HepG2 (cell line): ENCODE measurements at regions not wholly inside any gene's neighbourhood (a gene's known extent, or its start where the extent isn't known, plus 50 kb on each side); places are given as distances from the start of the nearest gene placed in this dataset.

ENCODE experiments used
- ATAC-seq: fragments of 200-7000 bp; cut with Tn5 transposase; 3 replicates; pipeline ENCODE4 v1.9.1; 2020; ENCODE audit warnings: mild to moderate bottlenecking, moderate library complexity
- BruUV-seq: library from RNA; stranded (reverse); fragments of 400-500 nt; replicated peaks from 2 replicates; lab custom pipeline; 2021; lab: Mats Ljungman, UMichigan
- CTCF ChIA-PET: fragments of 300-600 bp; formaldehyde crosslinking; extraction: SDS; loops from one replicate; lab custom pipeline; 2021; ENCODE audit warnings: low total read pairs, inconsistent platforms, low intra/inter-chr PET ratio; lab: Yijun Ruan, JAX
- POLR2A ChIA-PET: fragments of 350-600 bp; sonication (Branson Sonifier 250); formaldehyde crosslinking; loops from one replicate; lab custom pipeline; 2020; ENCODE audit warnings: antibody characterized with exemption, inconsistent platforms; lab: Yijun Ruan, JAX
- DNase-seq: peaks from one replicate; pipeline ENCODE4 v3.0.0-alpha.2; 2015; ENCODE audit warnings: low spot score
- FAIRE-seq: peaks from 3 replicates; lab custom pipeline; 2011; peaks lifted over from hg19 to GRCh38; lab: Jason Lieb, UNC
- H2AFZ ChIP-seq: one replicate; pipeline ENCODE4 v1.6.1; 2011; ENCODE audit warnings: low read length, inconsistent platforms
- H3K27ac ChIP-seq: fragments of 300-600 bp; 3 replicates; pipeline ENCODE4 v1.8.0; 2011; ENCODE audit warnings: mixed run types, mild to moderate bottlenecking, mixed read lengths, low read length, inconsistent platforms; ENCODE audit not compliant: insufficient read depth; ENCODE audit errors: extremely low read length
- H3K27me3 ChIP-seq, 2 experiments: fragments of 200-600 bp in 1 of 2; 2 replicates in 1 of 2; 3 replicates in 1 of 2; pipeline versions ENCODE4 v1.6.0 to v1.8.0; 2011; ENCODE audit warnings: low read length in 2 of 2, mild to moderate bottlenecking in 2 of 2, moderate library complexity in 2 of 2, inconsistent platforms in 1 of 2; ENCODE audit not compliant: insufficient read depth in 2 of 2, control insufficient read depth in 1 of 2
- H3K36me3 ChIP-seq, 2 experiments: fragments of 200-600 bp in 1 of 2; replicated peaks in 1 of 2; 2 replicates in 1 of 2; 3 replicates in 1 of 2; pipeline versions ENCODE4 v1.5.1 to v1.8.0; 2011; ENCODE audit warnings: low read length in 2 of 2, inconsistent platforms in 1 of 2; ENCODE audit not compliant: insufficient read depth in 2 of 2, control insufficient read depth in 1 of 2
- H3K4me1 ChIP-seq: 2 replicates; pipeline ENCODE4 v1.5.1; 2012; ENCODE audit warnings: low read length, inconsistent platforms; ENCODE audit not compliant: insufficient read depth
- H3K4me2 ChIP-seq: 2 replicates; pipeline ENCODE4 v1.6.0; 2011; ENCODE audit warnings: low read depth, low read length, inconsistent platforms
- H3K4me3 ChIP-seq, 3 experiments: fragments of 200-600 bp in 1 of 3; sonication (generic), shearing (Covaris generic) in 1 of 3; replicated peaks in 1 of 3; 2 replicates each; pipeline ENCODE4 v1.5.1; 2011 to 2016; ENCODE audit warnings: low read length in 3 of 3, inconsistent platforms in 2 of 3, low read depth in 2 of 3, mild to moderate bottlenecking in 2 of 3, control low read depth in 1 of 3, mixed read lengths in 1 of 3; ENCODE audit not compliant: insufficient read depth in 1 of 3
- H3K79me2 ChIP-seq: one replicate; pipeline ENCODE4 v1.6.1; 2011; ENCODE audit warnings: low read length, inconsistent platforms; ENCODE audit not compliant: insufficient read depth
- H3K9ac ChIP-seq: 2 replicates; pipeline ENCODE4 v1.6.0; 2011; ENCODE audit warnings: mild to moderate bottlenecking, low read depth, low read length, inconsistent platforms; ENCODE audit not compliant: insufficient read depth
- H3K9me3 ChIP-seq: 2 replicates; pipeline ENCODE4 v1.5.1; 2012; ENCODE audit warnings: mild to moderate bottlenecking, low read length
- H4K20me1 ChIP-seq: 2 replicates; pipeline ENCODE4 v1.6.0; 2011; ENCODE audit warnings: inconsistent platforms, mild to moderate bottlenecking, low read length, moderate library complexity; ENCODE audit not compliant: insufficient read depth
- ARHGAP35 ChIP-seq: sonication (generic); formaldehyde crosslinking; IDR thresholded peaks from 2 replicates; pipeline ENCODE4 v1.9.0; 2022; ENCODE audit warnings: mild to moderate bottlenecking, inconsistent platforms, moderate library complexity, missing genetic modification reagents, borderline replicate concordance
- ESRRA ChIP-seq: sonication (generic); formaldehyde crosslinking; IDR thresholded peaks from 2 replicates; pipeline ENCODE4 v1.5.1; 2020; ENCODE audit warnings: mild to moderate bottlenecking, low read depth, missing genetic modification reagents
- FIP1L1 ChIP-seq: fragments of 200-400 bp; formaldehyde crosslinking; IDR thresholded peaks from 2 replicates; pipeline ENCODE4 v1.6.1; 2018; ENCODE audit warnings: low read depth, mild to moderate bottlenecking, low read length, moderate library complexity, borderline replicate concordance; ENCODE audit not compliant: insufficient read depth
- FOXA3 ChIP-seq: IDR thresholded peaks from 2 replicates; pipeline ENCODE4 v1.6.1; 2016; ENCODE audit warnings: missing genetic modification reagents, missing compliant biosample characterization
- TBX2 ChIP-seq: sonication (generic); formaldehyde crosslinking; IDR thresholded peaks from 2 replicates; pipeline ENCODE4 v1.5.0; 2020; ENCODE audit warnings: missing genetic modification reagents, mild to moderate bottlenecking, borderline replicate concordance
- ZNF121 ChIP-seq: sonication (generic); formaldehyde crosslinking; IDR thresholded peaks from 2 replicates; pipeline ENCODE4 v1.5.0; 2020; ENCODE audit warnings: mild to moderate bottlenecking, missing genetic modification reagents
- ZNF230 ChIP-seq: sonication (generic); formaldehyde crosslinking; IDR thresholded peaks from 2 replicates; pipeline ENCODE4 v1.4.0; 2020; ENCODE audit warnings: mild to moderate bottlenecking, missing genetic modification reagents
- ZSCAN21 ChIP-seq: sonication (generic); formaldehyde crosslinking; IDR thresholded peaks from 2 replicates; pipeline ENCODE4 v1.8.0; 2022; ENCODE audit warnings: mild to moderate bottlenecking, missing genetic modification reagents, moderate library complexity, borderline replicate concordance
- WGBS: methylation state at CpG from one replicate; pipeline ENCODE4 v1.1.6; 2017; ENCODE audit warnings: low lambda C conversion rate; 5-methylcytosine and 5-hydroxymethylcytosine counted together
- in situ Hi-C: cut with HindIII; loops from 2 replicates; pipeline ENCODE4 v1.10.0; 2017; ENCODE audit warnings: low pct_unique_long_range_greater_than_20kb; ENCODE audit not compliant: extremely low pct_ligation_motif_present
- intact Hi-C: fragments of 100-400 bp; cut with micrococcal nuclease; formaldehyde crosslinking; loops from one replicate; pipeline ENCODE4 v1.10.0; 2022; ENCODE audit not compliant: unreplicated experiment
- TF ChIP-seq, protein P1 (sequence below): sonication (generic); formaldehyde crosslinking; IDR thresholded peaks from 2 replicates; pipeline ENCODE4 v1.4.0; 2020; ENCODE audit warnings: missing genetic modification reagents
- TF ChIP-seq, protein P2 (sequence below): IDR thresholded peaks from 2 replicates; pipeline ENCODE4 v1.6.1; 2016; ENCODE audit warnings: missing compliant biosample characterization, missing genetic modification reagents, borderline replicate concordance

- CTCF ChIA-PET, result no interaction called here
- DNase-seq (no peak), FAIRE-seq (no peak), ATAC-seq (no peak)
- Histone ChIP-seq H4K20me1 (no peaks in the 10 kb centered on the region), H3K9ac (no peak overlapping the region), H3K27ac (no peak overlapping the region), H3K27me3 (peaks cover 15 to 89% of the 10 kb centered on the region in 2 experiments), H3K79me2 (no peaks in the 10 kb centered on the region), H3K4me3 (no peak overlapping the region), H2AFZ (no peak overlapping the region), H3K4me2 (no peak overlapping the region), H3K9me3 (no peaks in the 10 kb centered on the region), H3K36me3 (no peaks in the 10 kb centered on the region), H3K4me1 (peaks cover 12% of the 10 kb centered on the region)
- intact Hi-C loops (no loop called here), in situ Hi-C loops (no loop called here)
- TF ChIP-seq FIP1L1 (no peak), ARHGAP35 (CRISPR knock-in tag) (no peak), ZNF230 (no peak), ZNF121 (CRISPR knock-in tag) (no peak), ESRRA (CRISPR knock-in tag) (no peak), TBX2 (CRISPR knock-in tag) (no peak), FOXA3 (no peak), ZSCAN21 (no peak)
- TF ChIP-seq, protein P1, sequence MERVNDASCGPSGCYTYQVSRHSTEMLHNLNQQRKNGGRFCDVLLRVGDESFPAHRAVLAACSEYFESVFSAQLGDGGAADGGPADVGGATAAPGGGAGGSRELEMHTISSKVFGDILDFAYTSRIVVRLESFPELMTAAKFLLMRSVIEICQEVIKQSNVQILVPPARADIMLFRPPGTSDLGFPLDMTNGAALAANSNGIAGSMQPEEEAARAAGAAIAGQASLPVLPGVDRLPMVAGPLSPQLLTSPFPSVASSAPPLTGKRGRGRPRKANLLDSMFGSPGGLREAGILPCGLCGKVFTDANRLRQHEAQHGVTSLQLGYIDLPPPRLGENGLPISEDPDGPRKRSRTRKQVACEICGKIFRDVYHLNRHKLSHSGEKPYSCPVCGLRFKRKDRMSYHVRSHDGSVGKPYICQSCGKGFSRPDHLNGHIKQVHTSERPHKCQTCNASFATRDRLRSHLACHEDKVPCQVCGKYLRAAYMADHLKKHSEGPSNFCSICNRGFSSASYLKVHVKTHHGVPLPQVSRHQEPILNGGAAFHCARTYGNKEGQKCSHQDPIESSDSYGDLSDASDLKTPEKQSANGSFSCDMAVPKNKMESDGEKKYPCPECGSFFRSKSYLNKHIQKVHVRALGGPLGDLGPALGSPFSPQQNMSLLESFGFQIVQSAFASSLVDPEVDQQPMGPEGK, result no peak
- TF ChIP-seq, protein P2, sequence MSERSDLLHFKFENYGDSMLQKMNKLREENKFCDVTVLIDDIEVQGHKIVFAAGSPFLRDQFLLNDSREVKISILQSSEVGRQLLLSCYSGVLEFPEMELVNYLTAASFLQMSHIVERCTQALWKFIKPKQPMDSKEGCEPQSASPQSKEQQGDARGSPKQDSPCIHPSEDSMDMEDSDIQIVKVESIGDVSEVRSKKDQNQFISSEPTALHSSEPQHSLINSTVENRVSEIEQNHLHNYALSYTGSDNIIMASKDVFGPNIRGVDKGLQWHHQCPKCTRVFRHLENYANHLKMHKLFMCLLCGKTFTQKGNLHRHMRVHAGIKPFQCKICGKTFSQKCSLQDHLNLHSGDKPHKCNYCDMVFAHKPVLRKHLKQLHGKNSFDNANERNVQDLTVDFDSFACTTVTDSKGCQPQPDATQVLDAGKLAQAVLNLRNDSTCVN (CRISPR knock-in tag), result no peak
- POLR2A ChIA-PET, result no interaction called here
- 64% methylated on average over 16 of the region's 16 CpGs for WGBS
- no TSS peak for BruUV-seq
These were observed 77.2 kb upstream of the PPARA start for GRCh38 chr22:46072981-46073682.
